ENCODE measurements at regions not wholly inside any gene's neighbourhood (a gene's known extent, or its start where the extent isn't known, plus 50 kb on each side); places are given as distances from the start of the nearest gene placed in this dataset.

DNA sequence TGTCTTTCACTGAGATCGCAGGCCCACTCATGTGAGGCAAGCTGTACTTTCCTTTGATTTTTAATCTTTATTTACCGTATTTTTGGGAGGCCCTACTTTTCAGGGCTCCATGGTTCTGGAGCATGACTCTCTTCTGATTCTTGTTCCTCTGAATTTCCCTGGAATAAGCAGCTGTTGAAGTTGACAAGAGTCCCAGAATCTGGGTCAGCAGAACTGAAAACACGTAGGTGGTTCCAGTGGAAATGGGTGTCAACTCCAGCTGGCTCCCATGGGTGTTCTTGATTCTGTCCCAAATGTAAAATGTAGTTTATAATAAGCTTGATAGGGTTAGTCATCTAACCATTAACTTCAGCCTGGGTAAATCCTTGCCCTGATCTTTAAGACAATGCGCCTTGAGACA lies 409.4 kb downstream of the GATA3 start:
- TF ChIP-seq EZH2 (IDR thresholded peaks at IDR 0.05; ENCODE audit: insufficient read depth, poor library complexity, severe bottlenecking) = no peak
- no peak for TF ChIP-seq EZH2phosphoT487 (IDR thresholded peaks at IDR 0.05; ENCODE audit: insufficient read depth, low read depth)
